Lower leg skin (tissue), 3 donors: ENCODE measurements at regions not wholly inside any gene's neighbourhood (a gene's known extent, or its start where the extent isn't known, plus 50 kb on each side); places are given as distances from the start of the nearest gene placed in this dataset.

Experiments used
- CTCF ChIP-seq, 3 donors: fragments of 450-650 bp; IDR thresholded peaks; one replicate each; pipeline ENCODE4 v1.5.1; 2016; ENCODE audit warnings: antibody characterized with exemption in 3 of 3, mild to moderate bottlenecking in 3 of 3, moderate library complexity in 2 of 3
- POLR2A ChIP-seq, 2 donors: fragments of 450-650 bp; IDR thresholded peaks; one replicate each; pipeline ENCODE4 v1.6.1; 2016 to 2017; ENCODE audit warnings: antibody characterized with exemption in 2 of 2, mild to moderate bottlenecking in 1 of 2, moderate library complexity in 1 of 2

GRCh38 chr10:109698086-109698485, 225.2 kb downstream of the XPNPEP1 start:
- TF ChIP-seq CTCF (IDR thresholded peaks at IDR 0.05), result no peak
- TF ChIP-seq POLR2A (IDR thresholded peaks at IDR 0.05), result no peak
